SK-N-MC (cell line): ENCODE measurements at regions not wholly inside any gene's neighbourhood (a gene's known extent, or its start where the extent isn't known, plus 50 kb on each side); places are given as distances from the start of the nearest gene placed in this dataset.

ENCODE experiments used
- DNase-seq: peaks from one replicate; pipeline ENCODE4 v3.0.0-alpha.2; 2011; ENCODE audit warnings: low read depth, low spot score
- H3K27ac ChIP-seq: fragments of 200-600 bp; sonication (generic); 2 replicates; pipeline ENCODE4 v1.5.1; 2016; ENCODE audit warnings: mixed run types
- H3K36me3 ChIP-seq: fragments of 200-600 bp; sonication (generic); 2 replicates; pipeline ENCODE4 v1.6.1; 2017; ENCODE audit warnings: antibody characterized with exemption, low read length, mixed read lengths; ENCODE audit not compliant: insufficient read depth
- H3K4me3 ChIP-seq: fragments of 200-600 bp; sonication (generic); 2 replicates; pipeline ENCODE4 v1.5.1; 2016
- H3K9ac ChIP-seq: fragments of 200-600 bp; sonication (generic); 2 replicates; pipeline ENCODE4 v1.8.0; 2017; ENCODE audit warnings: mixed run types, mixed read lengths; ENCODE audit not compliant: insufficient read length
- H3K9me3 ChIP-seq: fragments of 200-600 bp; sonication (generic); 2 replicates; pipeline ENCODE4 v1.6.1; 2017; ENCODE audit warnings: low read depth, mild to moderate bottlenecking, antibody characterized with exemption, low read length, moderate library complexity, mixed read lengths
- EZH2 ChIP-seq: fragments of 200-600 bp; sonication (generic); IDR thresholded peaks from one replicate; pipeline ENCODE4 v1.6.1; 2017; ENCODE audit warnings: antibody characterized with exemption
- FOXP2 ChIP-seq: optimal IDR thresholded peaks from 2 replicates; pipeline ENCODE3; 2011; ENCODE audit warnings: mild to moderate bottlenecking, moderate library complexity; ENCODE audit not compliant: insufficient read depth; ENCODE audit errors: extremely low read length, control extremely low read depth
- POLR2AphosphoS5 ChIP-seq: IDR thresholded peaks from 2 replicates; pipeline ENCODE4 v1.6.1; 2012; ENCODE audit warnings: mild to moderate bottlenecking, low read depth, low read length, borderline replicate concordance

DNA sequence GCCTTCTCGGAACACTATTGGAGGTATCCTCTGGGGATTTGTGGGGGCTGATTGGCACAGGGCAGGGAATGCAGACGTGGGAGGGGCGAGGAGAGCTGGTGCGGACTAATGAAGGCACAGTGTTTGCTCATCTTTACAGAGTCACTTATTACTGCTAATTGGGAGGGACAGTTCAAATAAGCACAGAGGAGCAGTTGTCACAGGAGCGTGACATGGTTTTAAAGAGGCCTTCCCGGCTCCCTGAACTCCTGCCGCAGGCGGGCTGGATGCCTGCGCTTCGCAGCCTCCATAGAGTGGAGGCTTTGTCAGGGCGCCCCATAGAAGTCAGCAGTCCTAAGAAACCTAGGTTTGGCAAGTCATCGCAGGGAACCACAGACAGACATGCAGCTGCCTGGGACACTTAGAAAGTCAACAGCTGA, 149.6 kb downstream of the LINC00237 start:
- H3K9ac ChIP-seq = no peak overlapping the region
- DNase-seq = no peak
- no peak for TF ChIP-seq EZH2
- no peak for TF ChIP-seq FOXP2
- no peak for TF ChIP-seq POLR2AphosphoS5
- no peak overlapping the region for H3K4me3 ChIP-seq
- H3K27ac ChIP-seq = no peak overlapping the region
- H3K9me3 ChIP-seq = no peaks in the 10 kb centered on the region
- H3K36me3 ChIP-seq = no peaks in the 10 kb centered on the region

DNA sequence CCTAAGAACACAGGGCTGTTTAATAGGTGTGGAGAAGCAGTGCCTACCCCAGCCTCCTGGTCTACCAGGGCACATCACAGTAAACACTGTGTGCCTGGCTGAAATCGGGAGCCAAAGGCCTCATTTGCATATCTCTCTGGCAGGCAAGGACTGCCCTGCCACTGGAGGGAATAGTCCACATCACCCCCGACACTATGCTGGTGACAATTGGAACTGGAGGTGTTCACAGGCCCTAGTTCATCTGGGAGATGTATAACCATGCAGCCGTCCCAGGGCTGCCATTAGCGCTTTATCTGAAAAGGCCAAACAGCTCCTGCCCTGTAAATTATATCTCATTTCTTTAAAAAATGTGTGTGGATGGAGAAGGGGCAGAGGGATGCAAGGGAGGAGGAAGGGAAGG, 150.3 kb downstream of the LINC00237 start:
- Histone ChIP-seq H3K36me3 (no peaks in the 10 kb centered on the region), H3K9ac (no peak overlapping the region), H3K4me3 (no peak overlapping the region), H3K27ac (no peak overlapping the region), H3K9me3 (no peaks in the 10 kb centered on the region)
- TF ChIP-seq POLR2AphosphoS5 (no peak), FOXP2 (no peak), EZH2 (no peak)
- DNase-seq = no peak

DNA sequence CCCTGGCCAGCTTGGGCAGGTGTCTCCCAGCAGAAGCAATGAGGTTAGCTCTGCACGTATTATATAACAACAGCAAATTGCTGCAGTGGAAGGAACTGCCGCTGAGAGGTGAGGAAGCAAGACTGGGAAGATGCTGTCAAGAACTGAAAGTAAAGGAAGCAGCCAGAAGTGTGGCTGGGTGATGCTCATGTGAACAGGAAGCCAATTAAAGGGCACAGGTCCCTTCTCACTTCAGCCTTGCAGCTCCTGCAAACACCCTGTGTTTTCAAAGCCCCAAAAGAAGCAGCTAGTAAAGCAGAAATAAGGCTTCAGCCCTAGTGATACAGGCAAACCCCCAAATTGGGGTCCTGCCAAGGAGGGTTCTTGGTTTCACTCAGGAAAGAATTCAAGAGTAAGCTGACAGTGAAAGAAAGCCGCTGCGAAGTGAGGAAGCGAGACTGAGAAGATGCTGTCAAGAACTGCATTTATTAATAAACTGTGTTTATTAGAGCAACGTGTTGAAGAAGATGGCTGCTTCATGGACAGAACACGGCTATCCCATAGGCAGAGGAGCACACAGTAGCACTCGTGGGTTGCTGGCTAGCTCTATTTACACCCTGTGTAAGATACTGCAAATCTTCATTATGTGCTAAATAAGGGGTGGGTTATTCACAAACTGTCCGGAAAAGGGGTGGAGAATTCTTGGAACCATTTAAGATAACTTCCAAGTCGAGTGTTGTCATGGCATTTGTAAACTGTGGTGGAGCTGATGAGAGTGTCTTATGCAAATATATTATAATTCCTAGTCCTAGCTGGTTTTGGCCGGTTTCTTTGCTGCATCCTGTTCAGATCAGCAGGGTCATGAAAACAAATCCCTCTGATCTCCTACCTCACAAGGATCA, 152.2 kb downstream of the LINC00237 start:
- no peak overlapping the region for H3K4me3 ChIP-seq
- no peak overlapping the region for H3K9ac ChIP-seq
- no peaks in the 10 kb centered on the region for H3K9me3 ChIP-seq
- H3K36me3 ChIP-seq = no peaks in the 10 kb centered on the region
- no peak overlapping the region for H3K27ac ChIP-seq
- no peak for DNase-seq
- TF ChIP-seq EZH2 = no peak
- no peak for TF ChIP-seq FOXP2
- TF ChIP-seq POLR2AphosphoS5 = no peak

DNA sequence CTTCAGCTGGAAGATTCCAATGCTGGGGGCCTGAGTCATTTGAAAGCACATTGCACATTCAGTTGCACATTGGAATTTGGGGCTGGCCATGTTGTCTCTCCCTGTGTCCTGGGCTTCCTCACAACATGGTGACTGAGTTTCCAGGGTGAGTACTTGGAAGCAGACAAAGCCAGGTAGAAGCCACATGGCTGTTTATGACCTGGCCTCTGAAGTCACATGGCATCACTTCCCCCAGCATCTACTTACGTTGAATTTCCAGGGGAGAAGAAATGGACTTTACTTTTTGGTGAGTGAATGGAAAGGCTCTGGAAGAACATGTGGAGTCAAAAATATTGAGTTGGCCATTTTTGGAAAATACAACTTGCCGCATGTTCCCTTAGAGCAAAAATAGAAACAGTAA, 155.5 kb downstream of the LINC00237 start:
- H3K4me3 ChIP-seq = no peak overlapping the region
- H3K9ac ChIP-seq = no peak overlapping the region
- no peak for TF ChIP-seq EZH2
- no peak for TF ChIP-seq POLR2AphosphoS5
- no peak for TF ChIP-seq FOXP2
- no peak for DNase-seq
- H3K27ac ChIP-seq = no peak overlapping the region
- no peaks in the 10 kb centered on the region for H3K36me3 ChIP-seq
- H3K9me3 ChIP-seq = no peaks in the 10 kb centered on the region

DNA sequence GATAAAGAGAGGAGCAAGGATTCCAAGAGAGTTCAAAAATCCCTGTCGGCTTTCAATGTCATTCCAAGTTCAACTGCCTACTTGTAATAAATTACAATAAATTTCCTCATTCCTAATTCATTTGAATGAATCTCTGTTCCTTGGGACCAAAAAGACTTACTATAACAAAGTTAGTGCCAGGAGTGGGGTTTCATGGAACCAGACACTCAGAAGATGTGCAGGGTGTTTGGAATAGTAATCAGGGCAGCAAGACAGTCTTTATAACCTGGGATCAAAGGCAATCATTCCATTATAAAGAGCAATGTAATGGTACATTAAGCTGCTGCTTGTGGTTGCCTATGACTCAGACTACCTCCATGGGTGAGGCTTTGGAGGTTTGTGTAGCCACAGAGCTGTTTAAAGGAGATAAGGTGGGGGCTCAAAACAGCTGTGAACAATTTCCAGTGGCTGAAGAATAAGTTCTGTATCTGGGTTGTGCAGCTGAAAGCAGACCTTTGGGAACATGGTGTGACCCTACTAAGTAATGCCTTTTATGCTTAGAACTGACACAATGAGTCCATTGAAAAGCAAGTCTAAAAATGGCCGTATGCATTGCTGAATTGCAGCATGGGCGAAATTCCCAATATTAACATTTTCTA, 159.9 kb downstream of the LINC00237 start:
- no peak for TF ChIP-seq EZH2
- no peak for TF ChIP-seq FOXP2
- TF ChIP-seq POLR2AphosphoS5 = no peak
- Histone ChIP-seq H3K9ac (no peak overlapping the region), H3K27ac (no peak overlapping the region), H3K9me3 (no peaks in the 10 kb centered on the region), H3K4me3 (no peak overlapping the region), H3K36me3 (no peaks in the 10 kb centered on the region)
- DNase-seq = no peak

DNA sequence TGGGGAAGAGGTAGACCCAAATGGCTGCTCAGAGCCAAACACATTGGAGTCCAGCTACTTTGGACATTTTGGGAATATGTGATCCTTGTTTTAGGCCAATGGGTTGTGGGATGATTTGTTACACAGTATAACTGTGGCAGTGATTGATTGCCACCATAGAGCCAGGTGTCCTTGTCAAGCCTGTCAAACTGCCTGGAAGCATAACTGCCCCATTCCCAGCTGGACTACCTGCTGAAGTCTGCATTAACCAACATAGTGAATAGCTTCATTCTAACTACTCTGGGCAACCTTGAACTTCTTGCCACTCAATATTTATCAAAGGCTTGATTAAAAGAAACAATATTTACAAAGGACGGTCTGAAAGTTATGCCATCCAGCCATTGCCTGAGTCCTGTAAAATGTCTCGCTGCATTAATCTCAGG, 164.7 kb downstream of the LINC00237 start:
- H3K9me3 ChIP-seq = no peaks in the 10 kb centered on the region
- TF ChIP-seq POLR2AphosphoS5 (no peak), EZH2 (no peak), FOXP2 (no peak)
- H3K4me3 ChIP-seq = no peak overlapping the region
- no peak overlapping the region for H3K27ac ChIP-seq
- no peak for DNase-seq
- H3K36me3 ChIP-seq = no peaks in the 10 kb centered on the region
- no peak overlapping the region for H3K9ac ChIP-seq

DNA sequence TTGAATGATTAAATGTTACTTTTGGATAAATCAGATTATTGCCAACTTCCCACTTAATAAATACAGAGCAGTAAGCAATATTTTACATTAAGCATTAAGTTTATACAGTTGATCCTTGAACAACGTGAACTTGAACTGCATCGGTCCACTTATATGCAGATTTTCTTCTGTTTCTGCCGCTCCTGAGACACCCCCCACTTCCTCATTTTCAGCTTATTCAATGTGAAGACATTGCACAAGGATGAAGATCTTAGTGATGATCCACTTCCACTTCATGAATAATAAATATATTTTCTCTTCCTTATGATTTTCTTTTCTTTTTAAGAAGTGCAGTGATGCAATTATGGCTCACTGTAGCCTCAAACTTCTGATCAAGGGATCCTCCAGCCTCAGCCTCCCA, 167.2 kb downstream of the LINC00237 start:
- no peak for TF ChIP-seq POLR2AphosphoS5
- no peak for TF ChIP-seq EZH2
- no peak for TF ChIP-seq FOXP2
- no peak overlapping the region for H3K27ac ChIP-seq
- no peaks in the 10 kb centered on the region for H3K36me3 ChIP-seq
- no peaks in the 10 kb centered on the region for H3K9me3 ChIP-seq
- no peak overlapping the region for H3K9ac ChIP-seq
- DNase-seq = no peak
- no peak overlapping the region for H3K4me3 ChIP-seq

DNA sequence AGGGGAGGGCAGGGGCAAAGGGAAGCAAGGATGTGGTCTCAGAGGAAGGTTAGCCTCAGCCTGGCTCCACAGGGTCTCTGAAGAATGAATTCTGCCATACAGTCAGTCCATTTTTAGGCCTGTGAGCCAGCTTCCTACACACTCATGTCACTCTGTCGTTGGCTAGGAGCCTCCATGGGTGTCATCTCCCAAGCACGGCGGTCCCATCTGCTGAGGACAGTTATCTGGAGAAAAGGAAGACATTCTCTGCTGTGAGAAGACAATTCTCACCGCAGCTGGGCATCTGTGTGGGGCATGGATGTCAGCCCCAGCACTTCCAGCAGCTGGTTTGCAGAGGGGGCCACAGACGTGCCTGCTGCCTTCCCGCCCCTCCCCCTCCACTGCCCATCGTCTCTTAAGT, 167.6 kb downstream of the LINC00237 start:
- Histone ChIP-seq H3K36me3 (no peaks in the 10 kb centered on the region), H3K27ac (no peak overlapping the region), H3K9ac (no peak overlapping the region), H3K9me3 (no peaks in the 10 kb centered on the region), H3K4me3 (no peak overlapping the region)
- TF ChIP-seq EZH2 = no peak
- TF ChIP-seq POLR2AphosphoS5 = no peak
- no peak for TF ChIP-seq FOXP2
- DNase-seq = no peak

DNA sequence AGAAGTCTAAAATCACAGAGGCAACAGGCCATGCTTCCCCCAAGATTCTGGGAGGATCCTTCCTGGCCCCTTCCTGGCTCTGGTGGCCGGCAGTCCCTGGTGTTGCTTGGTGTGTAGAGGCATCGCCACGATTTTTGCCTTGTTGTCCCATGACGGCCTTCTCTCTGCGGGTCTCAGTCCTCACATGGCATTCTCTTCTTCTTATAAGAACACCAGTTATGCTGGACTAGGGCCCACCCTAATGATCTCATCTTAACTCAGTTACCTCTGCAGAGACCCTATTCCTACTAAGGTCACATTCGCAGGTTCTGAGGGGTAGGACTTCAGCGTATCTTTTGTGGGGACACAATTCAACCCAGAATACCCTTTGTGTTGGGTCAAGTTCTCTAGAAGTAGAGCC, 168.0 kb downstream of the LINC00237 start:
- DNase-seq = no peak
- Histone ChIP-seq H3K9me3 (no peaks in the 10 kb centered on the region), H3K4me3 (no peak overlapping the region), H3K9ac (no peak overlapping the region), H3K27ac (no peak overlapping the region), H3K36me3 (no peaks in the 10 kb centered on the region)
- TF ChIP-seq FOXP2 (no peak), POLR2AphosphoS5 (no peak), EZH2 (no peak)
